HFFc6 (cell line): ENCODE measurements at regions not wholly inside any gene's neighbourhood (a gene's known extent, or its start where the extent isn't known, plus 50 kb on each side); places are given as distances from the start of the nearest gene placed in this dataset.

Experiments used
- DNase-seq: peaks from one replicate; pipeline ENCODE4 v3.0.0-alpha.2; 2018
- H3K27ac Mint-ChIP-seq: 2 replicates; pipeline ENCODE4 v1.8.0; 2020; ENCODE audit warnings: mild to moderate bottlenecking, mixed read lengths
- H3K27me3 Mint-ChIP-seq: 2 replicates; pipeline ENCODE4 v1.8.0; 2021; ENCODE audit warnings: mild to moderate bottlenecking, moderate library complexity, mixed read lengths; ENCODE audit not compliant: insufficient read depth
- H3K36me3 Mint-ChIP-seq: 2 replicates; pipeline ENCODE4 v1.8.0; 2021; ENCODE audit warnings: low read depth, mixed read lengths
- H3K4me1 Mint-ChIP-seq: 2 replicates; pipeline ENCODE4 v1.8.0; 2020; ENCODE audit warnings: low read depth, mixed read lengths
- H3K4me3 Mint-ChIP-seq: 2 replicates; pipeline ENCODE4 v1.8.0; 2020; ENCODE audit warnings: mild to moderate bottlenecking, moderate library complexity, mixed read lengths
- H3K9me3 Mint-ChIP-seq: 2 replicates; pipeline ENCODE4 v1.8.0; 2020; ENCODE audit warnings: mild to moderate bottlenecking, mixed read lengths
- CTCF ChIP-seq: fragments of 200-600 bp; sonication (generic); IDR thresholded peaks from 2 replicates; pipeline ENCODE4 v1.5.0; 2021; ENCODE audit warnings: antibody characterized with exemption, mild to moderate bottlenecking

- no peak overlapping the region for H3K4me3 Mint-ChIP-seq
- TF ChIP-seq CTCF, result no peak
- H3K27ac Mint-ChIP-seq, result no peak overlapping the region
- no peak for DNase-seq
- no peaks in the 10 kb centered on the region for H3K9me3 Mint-ChIP-seq
- no peaks in the 10 kb centered on the region; the same call in 1 of the 2 replicates for H3K27me3 Mint-ChIP-seq
- H3K36me3 Mint-ChIP-seq, result no peaks in the 10 kb centered on the region
- no peaks in the 10 kb centered on the region for H3K4me1 Mint-ChIP-seq
Observed at GRCh38 chr5:124512952-124513632, 233.3 kb downstream of the ZNF608 start.

- no peak for TF ChIP-seq CTCF
- no peaks in the 10 kb centered on the region for H3K36me3 Mint-ChIP-seq
- H3K4me3 Mint-ChIP-seq, result no peak overlapping the region
- H3K4me1 Mint-ChIP-seq, result no peaks in the 10 kb centered on the region
- no peaks in the 10 kb centered on the region; the same call in 1 of the 2 replicates for H3K27me3 Mint-ChIP-seq
- H3K9me3 Mint-ChIP-seq, result no peaks in the 10 kb centered on the region
- no peak for DNase-seq
- H3K27ac Mint-ChIP-seq, result no peak overlapping the region
Observed at GRCh38 chr5:124512236-124512635, 234.2 kb downstream of the ZNF608 start.

GRCh38 chr5:124511791-124512190 is 234.6 kb downstream of the ZNF608 start:
- DNase-seq, result no peak
- H3K27ac Mint-ChIP-seq, result no peak overlapping the region
- H3K36me3 Mint-ChIP-seq, result no peaks in the 10 kb centered on the region
- no peak overlapping the region for H3K4me3 Mint-ChIP-seq
- no peak for TF ChIP-seq CTCF
- H3K9me3 Mint-ChIP-seq, result no peaks in the 10 kb centered on the region
- no peaks in the 10 kb centered on the region for H3K4me1 Mint-ChIP-seq
- no peaks in the 10 kb centered on the region; the same call in 1 of the 2 replicates for H3K27me3 Mint-ChIP-seq

- TF ChIP-seq CTCF, result no peak
- Mint-ChIP-seq H3K4me1 (no peaks in the 10 kb centered on the region), H3K9me3 (no peaks in the 10 kb centered on the region), H3K27ac (no peak overlapping the region), H3K27me3 (no peaks in the 10 kb centered on the region; the same call in 1 of the 2 replicates), H3K36me3 (no peaks in the 10 kb centered on the region), H3K4me3 (no peak overlapping the region)
- DNase-seq, result no peak
Observed at GRCh38 chr5:124507688-124508087, 238.8 kb downstream of the ZNF608 start.

- Mint-ChIP-seq H3K4me3 (no peak overlapping the region), H3K36me3 (no peaks in the 10 kb centered on the region), H3K9me3 (no peaks in the 10 kb centered on the region; the same call in 1 of the 2 replicates), H3K4me1 (no peaks in the 10 kb centered on the region), H3K27ac (no peak overlapping the region), H3K27me3 (peaks cover 3% of the 10 kb centered on the region)
- TF ChIP-seq CTCF, result no peak
- DNase-seq, result no peak
Observed at GRCh38 chr5:124504081-124504916, 242.1 kb downstream of the ZNF608 start.
